ENCODE measurements at regions not wholly inside any gene's neighbourhood (a gene's known extent, or its start where the extent isn't known, plus 50 kb on each side); places are given as distances from the start of the nearest gene placed in this dataset.

GRCh38 chr17:69762766-69763165 is 312.3 kb upstream of the KCNJ16 start:
- Histone ChIP-seq H3F3A (ENCODE audit: insufficient read depth) (no peaks in the 10 kb centered on the region), H3K27ac (ENCODE audit: low read depth, low read length) (no peak overlapping the region), H4K20me1 (ENCODE audit: low read depth, low read length) (no peaks in the 10 kb centered on the region), H3K9me2 (replicated peaks; ENCODE audit: insufficient read depth, low read length) (no peaks in the 10 kb centered on the region), H3K4me2 (ENCODE audit: low read depth, low read length, poor library complexity, severe bottlenecking) (no peak overlapping the region), H3K4me3 (ENCODE audit: insufficient read depth, low read length, poor library complexity, severe bottlenecking) (no peak overlapping the region), H2AFZ (ENCODE audit: low read depth, low read length, severe bottlenecking) (no peak overlapping the region), H3K27me3 (ENCODE audit: low read length) (no peaks in the 10 kb centered on the region), H3K36me3 (ENCODE audit: low read length) (peaks cover 2% of the 10 kb centered on the region; the same call in 1 of the 2 replicates), H3K9me3 (ENCODE audit: insufficient read depth, low read length) (no peaks in the 10 kb centered on the region), H3K9ac (ENCODE audit: low read length) (no peak overlapping the region), H3K79me2 (ENCODE audit: insufficient read depth, low read length) (no peaks in the 10 kb centered on the region)
- TF ChIP-seq EZH2phosphoT487 (conservative IDR thresholded peaks at IDR 0.05; ENCODE audit: low read length) (no peak), CTCF (IDR thresholded peaks at IDR 0.05; ENCODE audit: insufficient read depth, low read length, poor library complexity, severe bottlenecking) (no peak)

GRCh38 chr17:69763503-69763902 is 311.5 kb upstream of the KCNJ16 start:
- no peak overlapping the region for H3K4me2 ChIP-seq (ENCODE audit: low read depth, low read length, poor library complexity, severe bottlenecking)
- H4K20me1 ChIP-seq (ENCODE audit: low read depth, low read length) = no peaks in the 10 kb centered on the region
- TF ChIP-seq EZH2phosphoT487 (conservative IDR thresholded peaks at IDR 0.05; ENCODE audit: low read length) (no peak), CTCF (IDR thresholded peaks at IDR 0.05; ENCODE audit: insufficient read depth, low read length, poor library complexity, severe bottlenecking) (no peak)
- H3K27me3 ChIP-seq (ENCODE audit: low read length) = no peaks in the 10 kb centered on the region
- H3K9ac ChIP-seq (ENCODE audit: low read length) = no peak overlapping the region
- H3K9me3 ChIP-seq (ENCODE audit: insufficient read depth, low read length) = no peaks in the 10 kb centered on the region
- H3K79me2 ChIP-seq (ENCODE audit: insufficient read depth, low read length) = no peaks in the 10 kb centered on the region
- peaks cover 2% of the 10 kb centered on the region; the same call in 1 of the 2 replicates for H3K36me3 ChIP-seq (ENCODE audit: low read length)
- no peaks in the 10 kb centered on the region for H3F3A ChIP-seq (ENCODE audit: insufficient read depth)
- H2AFZ ChIP-seq (ENCODE audit: low read depth, low read length, severe bottlenecking) = no peak overlapping the region
- H3K4me3 ChIP-seq (ENCODE audit: insufficient read depth, low read length, poor library complexity, severe bottlenecking) = no peak overlapping the region
- H3K9me2 ChIP-seq (replicated peaks; ENCODE audit: insufficient read depth, low read length) = no peaks in the 10 kb centered on the region
- H3K27ac ChIP-seq (ENCODE audit: low read depth, low read length) = no peak overlapping the region

GRCh38 chr17:69764146-69764545 is 310.9 kb upstream of the KCNJ16 start:
- Histone ChIP-seq H2AFZ (ENCODE audit: low read depth, low read length, severe bottlenecking) (no peak overlapping the region), H3K36me3 (ENCODE audit: low read length) (peaks cover 2% of the 10 kb centered on the region; the same call in 1 of the 2 replicates), H3K27ac (ENCODE audit: low read depth, low read length) (no peak overlapping the region), H4K20me1 (ENCODE audit: low read depth, low read length) (no peaks in the 10 kb centered on the region), H3K9ac (ENCODE audit: low read length) (no peak overlapping the region), H3K9me2 (replicated peaks; ENCODE audit: insufficient read depth, low read length) (no peaks in the 10 kb centered on the region), H3F3A (ENCODE audit: insufficient read depth) (no peaks in the 10 kb centered on the region), H3K4me2 (ENCODE audit: low read depth, low read length, poor library complexity, severe bottlenecking) (no peak overlapping the region), H3K27me3 (ENCODE audit: low read length) (no peaks in the 10 kb centered on the region), H3K79me2 (ENCODE audit: insufficient read depth, low read length) (no peaks in the 10 kb centered on the region), H3K4me3 (ENCODE audit: insufficient read depth, low read length, poor library complexity, severe bottlenecking) (no peak overlapping the region), H3K9me3 (ENCODE audit: insufficient read depth, low read length) (no peaks in the 10 kb centered on the region)
- TF ChIP-seq CTCF (IDR thresholded peaks at IDR 0.05; ENCODE audit: insufficient read depth, low read length, poor library complexity, severe bottlenecking) = no peak
- no peak for TF ChIP-seq EZH2phosphoT487 (conservative IDR thresholded peaks at IDR 0.05; ENCODE audit: low read length)

All from SU-DHL-6 (cell line).